HG02642 (cell line): ENCODE measurements at regions not wholly inside any gene's neighbourhood (a gene's known extent, or its start where the extent isn't known, plus 50 kb on each side); places are given as distances from the start of the nearest gene placed in this dataset.
"Not testable (repeated sequence)": the region's sequence is repeated elsewhere in the genome, so short reads cannot be mapped to it uniquely, and the experiment has no call there.

Experiments
- ATAC-seq: cut with Tn5 transposase; IDR thresholded peaks from one replicate; pipeline ENCODE4 v1.9.1; 2021; ENCODE audit warnings: mild to moderate bottlenecking; ENCODE audit not compliant: unreplicated experiment, poor library complexity

DNA sequence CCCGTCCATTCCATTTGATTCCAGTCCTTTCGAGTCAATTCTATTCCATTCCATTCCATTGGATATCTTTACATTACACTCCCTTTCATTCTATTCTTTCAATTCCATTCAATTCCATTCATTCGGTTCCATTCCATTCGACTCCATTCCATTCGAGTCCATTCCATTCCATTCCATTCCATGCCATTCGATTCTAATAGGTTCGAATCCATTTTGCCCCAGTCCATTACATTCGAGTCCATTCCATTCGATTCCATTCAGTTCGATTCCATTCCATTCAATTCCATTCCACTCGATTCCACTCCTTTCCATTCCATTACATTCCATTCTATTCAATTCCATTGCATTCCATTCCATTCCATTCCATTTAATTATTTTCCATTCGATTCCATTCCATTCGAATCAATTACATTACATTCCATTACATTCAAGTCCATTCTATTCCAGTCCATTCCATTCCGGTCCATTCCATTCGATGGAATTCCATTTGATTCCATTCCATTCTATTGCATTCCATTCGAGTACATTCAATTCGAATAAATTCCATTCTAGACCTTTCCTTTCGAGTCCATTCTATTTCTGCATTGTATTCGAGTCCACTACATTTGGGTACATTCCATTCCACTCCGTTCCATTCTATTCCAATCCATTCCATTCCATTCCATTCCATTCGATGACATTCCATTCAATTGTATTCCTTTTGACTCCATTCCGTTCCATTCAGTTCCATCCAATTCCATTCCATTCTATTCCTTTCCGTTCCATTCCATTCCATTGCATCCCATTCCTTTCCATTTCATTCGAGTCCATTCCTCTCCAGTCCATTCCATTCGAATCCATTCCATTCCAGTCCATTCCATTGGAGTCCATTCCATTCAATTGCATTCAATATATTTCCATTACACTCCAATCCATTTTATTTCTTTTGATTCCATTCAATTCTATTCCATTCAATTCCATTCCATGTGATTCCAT is 2604.8 kb upstream of the TPTE start:
- ATAC-seq, result no peak

DNA sequence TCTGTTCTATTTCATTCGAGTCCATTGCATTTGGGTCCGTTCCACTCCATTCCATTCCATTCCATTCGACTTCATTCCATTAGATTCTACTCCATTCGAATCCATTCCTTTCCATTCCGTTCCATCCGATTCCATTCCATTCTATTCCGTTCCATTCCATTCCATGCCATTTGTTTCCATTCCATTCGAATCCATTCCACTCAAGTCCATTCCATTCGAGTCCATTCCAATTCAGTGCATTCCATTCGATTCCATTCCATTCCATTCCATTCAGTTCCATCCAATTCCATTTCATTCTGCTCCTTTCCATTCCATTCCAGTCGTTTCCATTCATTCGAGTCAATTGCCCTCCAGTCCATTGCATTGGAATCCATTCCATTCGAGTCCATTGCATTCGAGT is 2603.7 kb upstream of the TPTE start:
- no peak for ATAC-seq

DNA sequence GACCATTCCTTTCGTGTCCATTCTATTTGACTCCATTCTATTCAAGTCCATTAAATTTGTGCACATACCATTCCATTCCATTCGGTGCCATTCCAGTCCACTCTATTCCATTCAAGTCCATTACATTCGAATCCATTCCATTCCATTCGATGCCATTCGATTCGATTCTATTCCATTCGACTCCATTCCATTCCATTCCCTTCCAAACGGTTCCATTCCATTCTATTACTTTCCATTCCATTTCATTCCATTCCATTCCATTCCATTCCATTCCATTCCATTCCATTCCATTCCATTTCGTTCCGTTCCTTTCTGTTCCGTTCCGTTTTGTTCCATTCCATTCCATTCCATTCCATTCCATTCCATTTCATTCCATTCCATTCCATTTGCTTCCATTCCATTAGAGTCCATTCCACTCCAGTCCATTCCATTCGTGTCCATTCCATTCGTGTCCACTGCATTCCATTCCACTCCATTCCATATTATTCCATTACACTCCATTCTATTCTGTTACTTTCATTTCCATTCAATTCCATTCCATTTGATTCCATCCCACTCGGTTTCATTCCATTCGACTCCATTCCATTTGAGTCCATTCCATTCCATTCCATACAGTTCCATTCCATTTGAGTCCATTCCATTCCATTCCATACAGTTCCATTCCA is 2595.3 kb upstream of the TPTE start:
- peak; percentile 42 for ATAC-seq

DNA sequence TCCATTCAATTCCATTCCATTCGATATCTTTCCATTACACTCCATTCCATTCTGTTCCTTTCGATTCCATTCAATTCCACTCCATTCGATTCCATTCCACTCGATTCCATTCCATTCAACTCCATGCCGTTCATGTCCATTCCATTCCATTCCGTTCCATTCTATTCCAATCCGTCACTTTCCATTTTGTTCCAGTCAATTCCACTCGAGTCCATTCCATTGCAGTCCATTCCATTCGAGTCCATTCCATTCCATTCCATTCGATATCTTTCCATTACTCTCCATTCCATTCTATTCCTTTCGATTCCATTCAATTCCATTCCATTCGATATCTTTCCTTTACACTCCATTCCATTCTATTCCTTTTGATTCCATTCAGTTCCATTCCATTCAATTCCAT is 2592.9 kb upstream of the TPTE start:
- not testable (repeated sequence) for ATAC-seq

DNA sequence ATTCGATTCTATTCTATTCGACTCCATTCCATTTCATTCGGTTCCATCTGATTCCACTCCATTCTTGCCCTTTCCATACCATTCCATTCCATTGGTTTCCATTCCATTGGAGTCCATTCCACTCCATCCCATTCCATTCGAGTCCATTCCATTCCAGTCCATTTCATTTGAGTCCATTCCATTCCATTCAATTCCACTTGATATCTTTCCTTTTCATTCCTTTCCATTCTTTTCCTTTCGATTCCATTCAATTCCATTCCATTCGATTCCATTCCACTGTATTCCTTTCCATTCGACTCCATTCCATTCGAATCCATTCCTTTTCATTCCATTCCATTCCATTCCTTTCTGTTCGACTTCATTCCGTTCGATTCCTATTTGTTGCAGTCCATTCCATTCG is 2591.8 kb upstream of the TPTE start:
- ATAC-seq, result not testable (repeated sequence)

DNA sequence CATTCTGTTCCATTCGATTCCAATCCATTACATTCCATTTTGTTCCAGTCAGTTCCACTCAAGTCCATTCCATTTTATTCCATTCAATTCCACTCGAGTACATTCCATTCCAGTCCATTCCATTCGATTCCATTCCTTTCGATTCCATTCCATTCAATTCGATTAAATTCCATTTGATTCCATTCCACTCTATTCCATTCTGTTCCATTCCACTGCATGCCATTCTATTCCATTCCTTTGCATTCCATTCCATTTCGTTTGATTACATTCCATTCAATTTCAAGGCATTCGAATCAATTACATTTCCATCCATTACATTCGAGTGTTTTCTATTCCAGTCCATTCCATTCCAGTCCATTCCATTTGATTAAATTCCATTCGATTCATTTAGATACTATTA is 2590.9 kb upstream of the TPTE start:
- ATAC-seq, result not testable (repeated sequence)

DNA sequence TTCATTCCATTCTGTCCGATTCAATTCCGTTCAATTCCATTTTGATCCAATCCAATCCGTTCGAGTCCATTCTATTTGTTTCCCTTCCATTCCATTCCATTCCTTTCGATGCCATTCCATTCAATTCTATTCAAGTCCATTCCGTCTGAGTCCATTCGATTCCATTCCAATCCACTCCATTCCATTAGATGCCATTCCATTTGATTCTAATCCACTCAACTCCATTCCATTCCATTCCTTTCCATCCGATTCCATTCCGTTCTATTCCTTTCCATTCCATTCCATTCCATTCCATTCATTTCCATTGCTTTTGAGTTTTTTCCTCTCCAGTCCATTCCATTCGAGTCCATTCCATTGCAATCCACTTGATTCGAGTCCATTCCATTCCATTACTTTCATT is 2589.3 kb upstream of the TPTE start:
- not testable (repeated sequence) for ATAC-seq

DNA sequence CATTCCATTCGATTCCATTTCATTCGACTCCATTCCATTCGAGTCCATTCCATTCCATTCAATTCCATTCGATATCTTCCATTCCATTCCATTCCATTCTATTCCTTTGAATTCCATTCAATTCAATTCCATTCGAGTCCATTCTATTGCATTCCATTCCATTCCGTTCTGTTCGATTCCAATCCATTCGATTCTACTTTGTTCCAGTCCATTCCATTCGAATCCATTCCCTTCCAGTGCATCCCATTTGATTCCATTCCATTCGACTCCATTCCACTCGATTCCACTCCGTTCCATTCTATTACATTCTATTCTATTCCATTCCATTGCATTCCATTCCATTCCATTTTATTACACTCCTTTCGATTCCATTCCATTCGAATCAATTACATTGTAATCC is 2588.5 kb upstream of the TPTE start:
- ATAC-seq, result not testable (repeated sequence)

DNA sequence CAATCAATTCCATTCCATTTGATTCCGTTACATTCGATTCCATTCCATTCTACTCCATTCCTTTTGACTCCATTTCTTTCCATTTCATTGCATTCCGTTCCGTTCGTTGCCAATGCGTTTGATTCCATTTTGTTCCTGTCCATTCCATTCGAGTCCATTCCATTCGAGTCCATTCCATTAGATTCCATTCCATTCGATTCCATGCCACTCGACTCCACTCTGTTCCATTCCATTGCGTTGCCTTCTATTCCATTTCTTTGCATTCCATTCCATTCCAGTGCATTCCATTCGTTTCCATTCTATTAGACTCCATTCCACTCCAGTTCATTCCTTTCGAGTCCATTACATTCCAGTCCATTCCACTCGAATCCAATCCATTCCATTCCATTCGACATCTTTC is 2587.5 kb upstream of the TPTE start:
- ATAC-seq, result no peak

DNA sequence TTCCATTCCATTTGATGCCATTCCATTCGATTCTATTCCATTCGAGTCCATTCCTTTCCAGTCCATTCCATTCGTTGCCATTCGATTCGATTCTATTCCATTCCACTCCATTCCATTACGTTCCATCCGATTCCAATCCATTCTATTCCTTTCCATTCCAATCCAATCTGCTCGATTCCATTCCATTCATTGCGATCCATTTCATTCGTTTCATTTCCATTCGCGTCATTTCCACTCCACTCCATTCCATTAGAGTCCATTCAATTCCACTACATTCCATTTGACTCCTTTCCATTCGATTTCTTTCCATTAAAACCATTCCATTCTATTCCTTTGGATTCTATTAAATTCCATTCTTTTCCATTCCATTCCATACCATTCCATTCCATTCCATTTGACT is 2584.1 kb upstream of the TPTE start:
- ATAC-seq, result not testable (repeated sequence)

DNA sequence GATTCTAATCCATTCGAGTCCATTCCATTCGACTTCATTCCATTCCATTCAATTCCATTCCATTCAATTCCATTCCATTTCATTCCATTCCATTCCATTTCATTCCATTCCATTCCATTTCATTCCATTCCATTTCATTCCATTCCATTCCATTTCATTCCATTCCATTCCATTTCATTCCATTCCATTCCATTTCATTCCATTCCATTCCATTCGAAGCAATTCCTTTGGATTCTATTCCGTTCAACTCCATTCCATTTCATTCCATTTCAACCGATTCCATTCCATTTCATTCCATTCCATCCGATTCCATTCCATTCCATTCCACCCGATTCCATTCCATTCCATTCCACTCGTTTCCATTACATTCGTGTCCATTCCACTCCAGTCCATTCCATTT is 2583.2 kb upstream of the TPTE start:
- not testable (repeated sequence) for ATAC-seq

DNA sequence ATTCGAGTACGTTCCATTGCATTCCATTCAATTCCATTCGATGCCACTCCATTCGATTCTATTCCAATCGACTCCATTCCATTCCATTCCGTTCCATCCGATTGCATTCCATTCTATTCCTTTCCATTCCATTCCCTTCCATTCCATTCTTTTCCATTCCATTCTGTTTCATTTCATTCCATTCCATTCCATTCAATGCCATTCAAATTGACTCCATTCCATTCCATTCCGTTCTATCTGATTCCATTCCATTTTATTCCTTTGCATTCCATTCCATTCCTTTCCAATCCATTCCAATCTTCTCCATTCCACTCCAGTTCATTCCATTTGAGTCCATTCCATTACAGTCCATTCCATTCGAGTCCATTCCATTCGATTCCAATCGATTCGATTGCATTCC is 2580.0 kb upstream of the TPTE start:
- not testable (repeated sequence) for ATAC-seq

DNA sequence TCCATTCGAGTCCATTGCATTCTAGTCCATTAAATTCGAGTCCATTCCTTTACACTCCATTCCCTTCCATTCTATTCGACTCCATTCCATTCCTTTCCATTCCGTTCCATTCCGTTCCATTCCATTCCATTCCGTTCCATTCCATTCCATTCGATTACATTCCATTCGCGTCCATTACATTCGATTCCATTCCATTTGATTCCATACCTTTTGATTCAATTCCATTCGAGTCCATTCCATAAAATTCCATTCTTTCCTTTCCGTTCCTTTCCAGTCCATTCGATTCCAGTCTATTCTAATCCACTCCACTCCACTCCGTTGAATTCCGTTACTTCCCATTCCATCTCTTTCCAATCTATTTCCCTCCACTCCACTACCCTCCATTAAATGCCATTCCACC is 2579.2 kb upstream of the TPTE start:
- ATAC-seq, result not testable (repeated sequence)

DNA sequence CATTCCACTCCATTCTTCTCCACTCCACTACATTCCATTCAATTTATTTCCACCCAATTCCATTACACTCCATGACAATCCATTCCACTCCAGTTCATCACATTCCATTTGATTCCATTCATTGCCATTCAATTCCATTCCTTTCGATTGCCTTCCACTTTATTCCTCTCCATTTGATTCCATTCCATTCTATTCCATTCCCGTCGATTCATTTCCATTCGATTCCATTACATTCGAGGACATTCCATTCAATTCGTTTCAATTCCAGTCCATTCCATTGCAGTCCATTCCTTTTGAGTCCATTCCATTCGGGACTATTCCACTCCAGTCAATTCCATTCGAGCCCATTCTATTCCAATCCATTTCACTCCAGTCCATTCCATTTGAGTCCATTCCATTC is 2577.8 kb upstream of the TPTE start:
- ATAC-seq, result not testable (repeated sequence)

DNA sequence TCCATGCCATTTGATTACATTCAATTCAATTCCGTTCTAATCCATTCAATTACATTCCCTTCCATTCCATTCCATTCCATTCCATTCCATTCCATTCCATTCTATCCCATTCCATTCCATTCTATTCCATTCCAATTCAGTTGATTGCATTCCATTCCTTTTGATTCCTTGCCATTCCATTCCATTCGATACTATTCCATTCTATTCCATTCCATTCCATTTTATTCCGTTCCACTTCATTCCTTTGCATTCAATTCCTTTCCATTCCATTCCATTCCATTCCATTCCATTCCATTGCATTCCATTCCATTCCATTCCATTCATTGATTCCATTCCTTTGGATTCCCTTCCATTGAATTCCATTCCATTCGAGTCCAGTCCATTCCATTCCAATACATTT is 2574.0 kb upstream of the TPTE start:
- ATAC-seq, result no peak

DNA sequence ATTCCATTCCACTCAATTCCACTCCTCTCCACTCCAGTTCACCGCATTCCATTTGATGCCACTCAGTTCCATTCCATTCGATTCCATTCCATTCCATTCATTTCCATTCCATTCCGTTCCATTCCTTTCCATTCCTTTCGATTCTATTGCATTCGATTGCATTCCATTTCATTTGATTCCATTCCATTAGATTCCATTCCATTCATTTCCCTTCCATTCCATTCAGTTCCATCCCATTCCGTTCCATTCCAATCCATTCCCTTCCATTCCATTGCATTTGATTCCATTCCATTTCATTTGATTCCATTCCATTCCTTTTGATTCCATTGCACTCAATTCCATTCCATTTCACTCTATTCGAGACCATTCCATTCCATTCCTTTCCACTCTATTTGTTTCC is 2572.7 kb upstream of the TPTE start:
- not testable (repeated sequence) for ATAC-seq

DNA sequence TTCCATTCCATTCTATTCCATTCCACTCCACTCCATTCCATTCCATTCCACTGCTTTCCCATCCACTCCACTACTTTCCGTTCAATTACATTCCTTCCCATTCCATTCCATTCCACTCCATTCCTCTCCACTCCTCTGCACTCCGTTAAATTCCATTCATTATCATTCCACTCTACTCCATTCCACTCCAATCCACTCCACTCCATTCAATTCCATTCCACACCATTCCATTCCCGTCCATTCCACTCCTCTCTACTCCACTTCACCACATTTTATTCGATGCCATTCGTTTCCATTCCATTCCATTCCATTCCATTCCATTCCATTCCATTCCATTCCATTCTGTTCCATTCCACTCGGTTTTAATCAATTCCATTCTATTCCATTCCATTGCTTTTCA is 2571.5 kb upstream of the TPTE start:
- not testable (repeated sequence) for ATAC-seq

DNA sequence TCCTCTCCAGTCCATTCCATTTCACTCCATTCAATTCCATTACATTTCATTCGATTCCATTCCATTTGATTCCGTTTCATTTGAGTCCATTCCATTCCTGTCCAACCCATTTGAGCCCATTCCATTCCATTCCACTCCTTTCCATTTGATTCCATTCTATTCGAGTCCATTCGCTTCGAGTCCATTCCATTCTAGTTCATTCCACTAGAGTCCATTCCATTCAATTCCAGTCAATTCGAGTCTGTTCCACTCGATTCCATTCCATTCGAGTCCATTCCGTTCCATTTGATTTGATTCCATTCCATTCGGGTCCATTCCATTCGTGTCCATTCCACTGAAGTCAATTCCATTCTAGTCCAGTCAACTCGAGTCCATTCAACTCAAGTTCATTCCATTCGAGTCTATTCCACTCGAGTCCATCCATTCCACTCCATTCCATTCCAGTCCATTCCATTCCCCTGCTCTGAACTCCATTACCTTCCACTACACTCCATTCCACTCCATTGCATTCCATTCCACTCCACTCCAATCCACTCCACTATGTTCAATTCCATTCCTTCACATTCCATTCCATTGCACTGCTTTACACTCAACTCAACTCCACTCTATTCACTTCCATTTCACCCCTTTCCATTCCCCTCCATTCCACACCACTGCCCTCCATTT is 2569.4 kb upstream of the TPTE start:
- no peak for ATAC-seq

DNA sequence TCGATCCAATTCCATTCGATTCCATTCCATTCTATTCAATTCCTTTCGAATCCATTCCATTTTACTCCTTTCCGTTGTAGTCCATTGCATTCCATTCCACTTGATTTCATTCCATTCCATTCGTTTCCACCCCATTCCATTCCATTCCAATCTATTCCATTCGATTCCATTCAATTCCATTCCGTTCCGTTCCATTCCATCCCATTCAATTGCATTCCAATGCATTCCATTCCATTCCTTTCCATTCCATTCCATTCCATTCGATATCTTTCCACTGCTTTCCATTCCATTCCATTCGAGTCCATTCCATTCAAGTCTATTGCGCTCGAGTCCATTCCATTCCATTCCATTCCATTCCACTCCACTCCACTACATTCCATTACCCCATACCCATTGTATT is 2568.7 kb upstream of the TPTE start:
- ATAC-seq, result no peak

DNA sequence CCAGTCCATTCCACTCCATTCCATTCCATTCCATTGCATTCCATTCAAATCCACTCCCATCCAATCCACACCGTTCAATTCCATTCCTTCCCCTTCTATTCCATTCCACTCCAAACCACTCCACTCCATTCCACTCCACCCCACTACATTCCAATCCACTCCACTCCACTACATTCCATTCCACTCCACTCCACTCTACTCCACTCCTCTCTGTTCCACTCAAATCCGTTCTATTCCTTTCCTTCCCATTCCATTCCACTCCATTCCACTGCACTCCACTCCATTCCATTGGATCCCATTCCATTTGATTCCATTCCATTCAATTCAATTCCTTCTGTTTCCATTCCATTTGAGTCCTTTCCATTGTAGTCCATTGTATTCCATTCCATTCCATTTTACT is 2568.3 kb upstream of the TPTE start:
- ATAC-seq, result no peak
